H1 (cell line): ENCODE measurements at regions not wholly inside any gene's neighbourhood (a gene's known extent, or its start where the extent isn't known, plus 50 kb on each side); places are given as distances from the start of the nearest gene placed in this dataset.

ENCODE experiments used
- CTCF ChIA-PET: fragments of 300-600 bp; sonication (Branson Sonifier 250); formaldehyde crosslinking; loops from one replicate; lab custom pipeline; 2021; ENCODE audit not compliant: partially characterized antibody; lab: Charles Lee
- POLR2A ChIA-PET: fragments of 300-600 bp; sonication (Branson Sonifier 250); formaldehyde crosslinking; loops from one replicate; lab custom pipeline; 2021; ENCODE audit warnings: inconsistent platforms; ENCODE audit not compliant: partially characterized antibody; lab: Charles Lee
- DNase-seq, 2 experiments: peaks; one replicate each; pipeline versions ENCODE4 v3.0.0 to v3.0.0-alpha.2; 2010 to 2022; ENCODE audit warnings: low spot score in 2 of 2, low read depth in 1 of 2, mixed read lengths in 1 of 2
- FAIRE-seq: peaks from 2 replicates; lab custom pipeline; 2011; peaks lifted over from hg19 to GRCh38; lab: Jason Lieb, UNC
- H2AFZ ChIP-seq: 2 replicates; pipeline ENCODE4 v1.8.1; 2012; ENCODE audit warnings: low read length, inconsistent platforms
- H2AK5ac ChIP-seq: 2 replicates; pipeline ENCODE4 v1.6.1; 2013; ENCODE audit warnings: low read depth, low read length
- H2BK120ac ChIP-seq: replicated peaks from 2 replicates; pipeline ENCODE3; 2013; ENCODE audit warnings: low read depth, low read length, inconsistent platforms
- H2BK12ac ChIP-seq: 2 replicates; pipeline ENCODE4 v1.6.1; 2013; ENCODE audit warnings: low read depth, low read length
- H2BK15ac ChIP-seq: 2 replicates; pipeline ENCODE4 v1.6.1; 2013; ENCODE audit warnings: low read length
- H2BK20ac ChIP-seq: 2 replicates; pipeline ENCODE4 v1.6.1; 2013; ENCODE audit warnings: low read length
- H2BK5ac ChIP-seq: 2 replicates; pipeline ENCODE4 v1.6.1; 2013; ENCODE audit warnings: low read depth, low read length
- H3K14ac ChIP-seq: 2 replicates; pipeline ENCODE4 v1.6.1; 2013; ENCODE audit warnings: inconsistent platforms; ENCODE audit not compliant: insufficient read length
- H3K18ac ChIP-seq: 2 replicates; pipeline ENCODE4 v1.6.1; 2013; ENCODE audit warnings: low read length; ENCODE audit errors: extremely low read depth
- H3K23ac ChIP-seq: 2 replicates; pipeline ENCODE4 v1.6.1; 2013; ENCODE audit warnings: inconsistent platforms; ENCODE audit not compliant: insufficient read length
- H3K23me2 ChIP-seq: 2 replicates; pipeline ENCODE4 v1.6.1; 2013; ENCODE audit warnings: low read depth, low read length
- H3K27ac ChIP-seq: 2 replicates; pipeline ENCODE4 v1.6.1; 2011; ENCODE audit warnings: low read depth, low read length, inconsistent platforms
- H3K27me3 ChIP-seq, 4 experiments: replicated peaks in 1 of 4; 1 replicate in 1 of 4; 2 replicates in 3 of 4; pipeline versions ENCODE4 v1.6.1 to v1.8.1; 2011 to 2013; ENCODE audit warnings: low read length in 3 of 4, mild to moderate bottlenecking in 3 of 4, inconsistent platforms in 2 of 4, mixed read lengths in 2 of 4, moderate library complexity in 1 of 4; ENCODE audit not compliant: control insufficient read depth in 3 of 4, insufficient read depth in 3 of 4; ENCODE audit errors: extremely low read depth in 1 of 4
- H3K36me3 ChIP-seq, 4 experiments: 2 replicates each; pipeline versions ENCODE4 v1.6.1 to v1.8.1; 2011 to 2013; ENCODE audit warnings: mild to moderate bottlenecking in 4 of 4, low read length in 3 of 4, moderate library complexity in 2 of 4, control low read depth in 1 of 4, inconsistent platforms in 1 of 4; ENCODE audit not compliant: insufficient read depth in 4 of 4, control insufficient read depth in 2 of 4
- H3K4ac ChIP-seq: replicated peaks from 2 replicates; pipeline ENCODE3; 2013; ENCODE audit warnings: low read length, low read depth, mixed read lengths, inconsistent platforms; ENCODE audit not compliant: insufficient read length
- H3K4me1 ChIP-seq, 4 experiments: replicated peaks in 1 of 4; 1 replicate in 1 of 4; 2 replicates in 3 of 4; pipeline versions ENCODE4 v1.6.1 to v1.8.1; 2011 to 2013; ENCODE audit warnings: low read length in 3 of 4, inconsistent platforms in 2 of 4, mixed read lengths in 1 of 4; ENCODE audit not compliant: insufficient read depth in 4 of 4, control insufficient read depth in 3 of 4
- H3K4me2 ChIP-seq, 2 experiments: 2 replicates each; pipeline versions ENCODE4 v1.6.1 to v1.8.1; 2011 to 2013; ENCODE audit warnings: low read depth in 2 of 2, low read length in 2 of 2, control low read depth in 1 of 2, inconsistent platforms in 1 of 2, mild to moderate bottlenecking in 1 of 2; ENCODE audit not compliant: insufficient read depth in 1 of 2
- H3K4me3 ChIP-seq, 4 experiments: fragments of 200-600, 300-600 bp in 1 of 4; sonication (generic), shearing (Covaris generic), sonication (Bioruptor Twin) in 1 of 4; 2 replicates each; pipeline versions ENCODE4 v1.5.1 to v1.8.1; 2011 to 2016; ENCODE audit warnings: low read length in 4 of 4, low read depth in 3 of 4, control low read depth in 2 of 4, inconsistent platforms in 2 of 4, mild to moderate bottlenecking in 2 of 4, mixed read lengths in 1 of 4, moderate library complexity in 1 of 4; ENCODE audit not compliant: insufficient read depth in 2 of 4; ENCODE audit errors: extremely low read depth in 1 of 4
- H3K56ac ChIP-seq: replicated peaks from 2 replicates; pipeline ENCODE3; 2013; ENCODE audit warnings: low read depth, mild to moderate bottlenecking, mixed read lengths, low read length, inconsistent platforms; ENCODE audit not compliant: insufficient read length
- H3K79me1 ChIP-seq: 2 replicates; pipeline ENCODE4 v1.6.1; 2013; ENCODE audit warnings: low read depth, low read length, control low read depth
- H3K79me2 ChIP-seq, 2 experiments: 2 replicates each; pipeline versions ENCODE4 v1.6.1 to v1.8.1; 2012 to 2013; ENCODE audit warnings: low read length in 2 of 2, mild to moderate bottlenecking in 2 of 2, inconsistent platforms in 1 of 2; ENCODE audit not compliant: insufficient read depth in 2 of 2, control insufficient read depth in 1 of 2
- H3K9ac ChIP-seq, 4 experiments: replicated peaks in 1 of 4; 1 replicate in 1 of 4; 2 replicates in 3 of 4; pipeline versions ENCODE4 v1.6.1 to v1.8.1; 2011 to 2013; ENCODE audit warnings: low read depth in 3 of 4, low read length in 3 of 4, control low read depth in 2 of 4, mild to moderate bottlenecking in 2 of 4, moderate library complexity in 2 of 4, inconsistent platforms in 1 of 4; ENCODE audit errors: extremely low read depth in 1 of 4
- H3K9me3 ChIP-seq, 2 experiments: 2 replicates each; pipeline versions ENCODE4 v1.6.1 to v1.8.1; 2012 to 2013; ENCODE audit warnings: mild to moderate bottlenecking in 2 of 2, moderate library complexity in 2 of 2, control low read depth in 1 of 2, inconsistent platforms in 1 of 2, low read depth in 1 of 2, low read length in 1 of 2, mixed read lengths in 1 of 2; ENCODE audit not compliant: insufficient read depth in 2 of 2
- H4K20me1 ChIP-seq, 2 experiments: replicated peaks in 1 of 2; 2 replicates each; pipeline versions ENCODE3 to v1.8.1; 2011 to 2013; ENCODE audit warnings: inconsistent platforms in 2 of 2, low read length in 2 of 2, mild to moderate bottlenecking in 1 of 2; ENCODE audit not compliant: insufficient read depth in 2 of 2, control insufficient read depth in 1 of 2
- H4K5ac ChIP-seq: 2 replicates; pipeline ENCODE4 v1.6.1; 2013; ENCODE audit warnings: low read length, low read depth, mixed read lengths, inconsistent platforms; ENCODE audit not compliant: insufficient read length
- H4K8ac ChIP-seq: 2 replicates; pipeline ENCODE4 v1.8.0; 2013; ENCODE audit warnings: mild to moderate bottlenecking, moderate library complexity, low read length, inconsistent platforms; ENCODE audit not compliant: insufficient read depth; ENCODE audit errors: extremely low read depth
- H4K91ac ChIP-seq: replicated peaks from 2 replicates; pipeline ENCODE3; 2013; ENCODE audit warnings: low read length, mixed read lengths, inconsistent platforms; ENCODE audit not compliant: insufficient read length
- ASH2L ChIP-seq: fragments of 200-600, 300-600 bp; sonication (generic); IDR thresholded peaks from one replicate; pipeline ENCODE4 v1.7.1; 2017; ENCODE audit warnings: low read length
- BACH1 ChIP-seq: IDR thresholded peaks from 2 replicates; pipeline ENCODE4 v1.6.1; 2012; ENCODE audit warnings: low read length, improper control_type of control experiment
- CTBP2 ChIP-seq: IDR thresholded peaks from 2 replicates; pipeline ENCODE4 v1.7.0; 2011; ENCODE audit warnings: borderline replicate concordance, mild to moderate bottlenecking, moderate library complexity, mixed read lengths, low read length; ENCODE audit not compliant: insufficient read depth, insufficient read length
- EZH2 ChIP-seq: fragments of 200-600 bp; sonication (generic); IDR thresholded peaks from 2 replicates; pipeline ENCODE4 v1.7.1; 2012; ENCODE audit warnings: low read depth, mild to moderate bottlenecking, moderate library complexity, low read length, inconsistent platforms; ENCODE audit not compliant: severe bottlenecking
- FOSL1 ChIP-seq: IDR thresholded peaks from 2 replicates; pipeline ENCODE4 v1.6.1; 2011; ENCODE audit warnings: mild to moderate bottlenecking, low read depth, low read length, moderate library complexity; ENCODE audit not compliant: insufficient read depth
- JUND ChIP-seq: IDR thresholded peaks from 2 replicates; pipeline ENCODE4 v1.6.1; 2011; ENCODE audit warnings: mild to moderate bottlenecking, improper control_type of control experiment, low read length
- KDM5A ChIP-seq: fragments of 200-600 bp; IDR thresholded peaks from 2 replicates; pipeline ENCODE4 v1.7.1; 2012; ENCODE audit warnings: mild to moderate bottlenecking, low read length, inconsistent platforms, mixed read lengths
- POU5F1 ChIP-seq: IDR thresholded peaks from 2 replicates; pipeline ENCODE4 v1.6.1; 2011; ENCODE audit warnings: low read depth, mild to moderate bottlenecking, low read length, moderate library complexity
- RBBP5 ChIP-seq: IDR thresholded peaks from 2 replicates; pipeline ENCODE4 v1.7.1; 2012; ENCODE audit warnings: low read depth, mild to moderate bottlenecking, inconsistent platforms, low read length, moderate library complexity, borderline replicate concordance
- SAP30 ChIP-seq: fragments of 300-600 bp; sonication (generic); IDR thresholded peaks from 2 replicates; pipeline ENCODE4 v1.7.1; 2012; ENCODE audit warnings: low read length, moderate library complexity, mild to moderate bottlenecking, inconsistent platforms; ENCODE audit not compliant: insufficient read depth, insufficient replicate concordance
- SIRT6 ChIP-seq: IDR thresholded peaks from one replicate; pipeline ENCODE4 v1.7.1; 2012; ENCODE audit warnings: low read length, inconsistent platforms
- SP1 ChIP-seq: IDR thresholded peaks from 2 replicates; pipeline ENCODE4 v1.6.1; 2011; ENCODE audit warnings: low read depth, low read length
- SP4 ChIP-seq: IDR thresholded peaks from 2 replicates; pipeline ENCODE4 v1.6.1; 2012; ENCODE audit warnings: low read length, inconsistent platforms
- SUZ12 ChIP-seq: fragments of 200-600 bp; sonication (generic); IDR thresholded peaks from 2 replicates; pipeline ENCODE4 v1.6.1; 2012; ENCODE audit warnings: mild to moderate bottlenecking, inconsistent platforms, low read length, moderate library complexity, mixed read lengths
- TAF1 ChIP-seq: IDR thresholded peaks from 2 replicates; pipeline ENCODE4 v1.6.1; 2011; ENCODE audit warnings: mild to moderate bottlenecking, low read depth, low read length
- TCF12 ChIP-seq: IDR thresholded peaks from 2 replicates; pipeline ENCODE4 v1.6.1; 2011; ENCODE audit warnings: low read depth, mild to moderate bottlenecking, low read length
- WGBS, 2 experiments: shearing (Covaris generic) in 1 of 2; methylation state at CpG; one replicate each; pipeline versions ENCODE4 v1.1.6 to v1.1.7; 2013 to 2015; ENCODE audit warnings: low lambda C conversion rate in 2 of 2, mixed read lengths in 2 of 2, inconsistent platforms in 1 of 2, low coverage in 1 of 2, missing lambda C conversion rate in 1 of 2; ENCODE audit not compliant: insufficient replicate concordance in 2 of 2, insufficient coverage in 1 of 2, insufficient read length in 1 of 2; ENCODE audit errors: extremely low coverage in 1 of 2, missing lambda C conversion rate in 1 of 2; 5-methylcytosine and 5-hydroxymethylcytosine counted together

- Histone ChIP-seq H3K4me2 (no peak overlapping the region), H2AFZ (no peak overlapping the region), H3K36me3 (no peaks in the 10 kb centered on the region), H4K20me1 (no peaks in the 10 kb centered on the region), H3K4me1 (peaks cover 0 to 2% (median 0%) of the 10 kb centered on the region in 4 experiments; a peak in 2 of 7 replicates)
- POLR2A ChIA-PET = no interaction called here
- no peak for TF ChIP-seq CTBP2
- TF ChIP-seq SP1 = no peak
- TF ChIP-seq SIRT6 = no peak
- no peak for TF ChIP-seq FOSL1
- no peak for TF ChIP-seq SAP30
- TF ChIP-seq TCF12 = no peak
- no peak for TF ChIP-seq RBBP5
- no peak for TF ChIP-seq JUND
- TF ChIP-seq TAF1 = no peak
- TF ChIP-seq EZH2 = no peak
- no peak for TF ChIP-seq KDM5A
- TF ChIP-seq SUZ12 = no peak
- no peak for TF ChIP-seq BACH1
- TF ChIP-seq SP4 = no peak
- no peak for TF ChIP-seq POU5F1
- no peak for TF ChIP-seq ASH2L
- TF ChIP-seq, all 59 proteins: peak for 0
- Histone ChIP-seq H3K56ac (no peak overlapping the region), H2BK12ac (no peak overlapping the region), H3K9ac (no peak overlapping the region), H3K79me1 (no peaks in the 10 kb centered on the region), H3K4ac (no peak overlapping the region), H3K9me3 (0 out of 4 replicates have a peak, but pooled peaks cover 0 to 4% of the 10 kb centered on the region in 2 experiments), H4K5ac (no peak overlapping the region), H3K18ac (no peak overlapping the region), H2BK5ac (no peak overlapping the region), H3K27me3 (no peaks in the 10 kb centered on the region), H3K4me3 (no peak overlapping the region), H4K91ac (no peak overlapping the region), H3K14ac (no peak overlapping the region), H2BK20ac (no peak overlapping the region), H2AK5ac (no peak overlapping the region), H3K23me2 (no peaks in the 10 kb centered on the region), H4K8ac (no peak overlapping the region), H3K23ac (no peak overlapping the region), H2BK120ac (no peak overlapping the region), H2BK15ac (no peak overlapping the region), H3K79me2 (no peaks in the 10 kb centered on the region), H3K27ac (no peak overlapping the region)
- 89% methylated on average over 2 of the region's 2 CpGs; no CpG with 5 or more reads in 1 of the 2 experiments for WGBS, 2 experiments
- no peak for DNase-seq
- CTCF ChIA-PET = interaction anchor here (1.0 to 1.4 kb wide), 2 partner anchors 39 to 174 kb away, joined by 3 to 4 read pairs; no protein-coding TSS in a partner anchor
- no peak for FAIRE-seq
Observed at GRCh38 chr15:61660579-61660978, 399.7 kb downstream of the VPS13C start.
